ENCODE measurements at regions not wholly inside any gene's neighbourhood (a gene's known extent, or its start where the extent isn't known, plus 50 kb on each side); places are given as distances from the start of the nearest gene placed in this dataset.

GRCh38 chr5:67303356-67303755, 106.8 kb upstream of the CD180 start:
- no peak for DNase-seq (ENCODE audit: low read depth in 2 of 2)

GRCh38 chr5:67301285-67301903, 104.8 kb upstream of the CD180 start:
- DNase-seq (ENCODE audit: low read depth in 2 of 2), result no peak

DNA sequence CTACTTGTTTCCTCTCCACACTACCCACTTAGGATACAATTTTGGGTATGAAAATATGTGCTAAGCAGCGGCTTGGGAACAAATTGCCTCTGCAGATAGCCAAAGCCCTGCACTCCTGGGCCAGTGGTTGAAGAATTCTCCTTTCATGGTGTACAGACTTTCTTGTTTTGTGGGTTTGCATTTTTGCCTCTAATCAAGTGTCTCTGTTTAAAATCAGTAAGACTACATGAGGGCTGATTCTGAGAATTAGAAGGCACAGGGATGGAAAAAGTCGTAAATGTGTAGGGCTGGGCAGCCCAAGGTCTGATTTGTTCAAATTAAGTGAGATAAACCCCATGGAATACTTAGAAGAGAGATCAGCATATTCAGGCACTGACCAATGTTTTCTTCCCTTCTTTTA, 103.7 kb upstream of the CD180 start:
- DNase-seq (ENCODE audit: low read depth in 2 of 2), result no peak

DNA sequence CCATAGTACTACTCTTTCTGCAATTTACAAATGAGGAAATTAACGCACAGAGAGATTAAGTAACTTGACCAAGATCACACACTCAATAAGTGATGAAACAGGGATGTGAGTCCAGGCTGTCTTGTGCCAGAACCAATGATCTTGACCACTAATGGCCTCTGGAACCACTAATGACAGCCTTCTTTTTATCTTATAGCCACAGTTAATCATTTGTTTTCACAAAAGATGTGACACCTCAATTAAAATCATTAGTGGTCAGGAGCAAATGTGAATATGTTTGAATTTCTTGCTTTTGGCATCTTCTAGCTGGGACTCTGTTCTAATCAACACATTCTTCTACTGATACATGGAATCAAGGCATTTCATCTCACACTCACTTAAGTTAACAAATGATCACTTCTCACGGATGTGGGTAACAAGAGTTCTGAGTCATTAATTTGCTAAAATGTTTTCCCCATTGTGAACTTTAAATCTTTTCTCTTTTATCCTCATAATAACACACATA, 102.7 kb upstream of the CD180 start:
- DNase-seq (ENCODE audit: low read depth in 2 of 2), result no peak

DNA sequence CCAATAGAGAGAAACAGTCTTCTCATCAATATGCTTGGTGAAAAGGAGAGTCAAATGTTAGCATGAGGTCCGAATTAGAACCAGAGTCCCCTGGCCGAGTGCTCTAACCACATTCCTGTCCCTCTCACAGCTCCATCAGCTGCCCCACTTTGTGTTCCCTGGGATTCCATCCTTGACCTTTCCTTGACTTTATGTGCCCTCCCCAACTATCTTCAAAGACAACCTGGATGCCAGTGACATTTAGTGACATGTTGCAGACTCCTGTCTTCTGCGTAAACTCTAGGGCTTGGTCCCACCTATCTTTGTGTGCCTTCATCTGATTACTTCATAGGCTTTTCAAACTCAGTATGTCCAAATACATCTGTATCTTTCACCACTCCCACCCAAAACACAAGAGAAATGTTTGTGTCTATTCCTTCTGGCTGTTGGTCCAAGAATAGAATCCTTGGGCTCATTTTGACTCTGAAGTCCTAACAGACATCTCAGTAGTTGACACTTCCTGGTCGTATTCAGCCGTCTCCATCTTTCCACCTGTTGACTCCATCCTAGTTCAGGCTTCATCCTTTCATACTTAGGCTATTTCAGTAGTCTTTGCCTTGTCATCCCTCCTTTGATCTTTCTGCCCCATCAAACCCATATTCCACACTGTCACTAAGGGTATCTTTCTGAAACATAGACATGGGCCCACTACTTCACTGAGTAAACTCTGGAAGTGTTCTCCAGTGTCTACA, 101.4 kb upstream of the CD180 start:
- DNase-seq (ENCODE audit: low read depth in 2 of 2), result no peak

DNA sequence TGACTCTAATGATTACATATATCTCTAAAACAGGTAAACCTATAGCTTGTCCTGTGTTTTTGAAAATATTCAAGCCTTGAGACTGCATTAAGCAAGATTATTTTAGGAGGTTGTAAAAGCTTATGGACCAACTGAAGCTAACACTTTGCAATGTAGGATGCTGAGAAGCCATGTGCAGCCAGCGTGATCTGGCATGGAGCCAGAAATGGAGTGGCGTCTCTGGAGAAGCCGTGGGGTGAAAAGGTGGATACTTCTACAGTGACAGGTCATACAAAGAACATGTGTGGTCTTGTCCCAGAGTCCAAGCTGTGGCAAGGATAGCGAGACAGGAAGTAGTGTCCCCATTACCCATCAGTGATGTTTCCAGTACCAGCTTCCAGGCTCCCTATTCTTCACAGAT, 100.8 kb upstream of the CD180 start:
- no peak for DNase-seq (ENCODE audit: low read depth in 2 of 2)

- DNase-seq (ENCODE audit: low read depth in 2 of 2), result no peak
These were observed 97.8 kb upstream of the CD180 start for GRCh38 chr5:67294266-67294938.

- no peak for DNase-seq (ENCODE audit: low read depth in 2 of 2)
These were observed 96.6 kb upstream of the CD180 start for GRCh38 chr5:67293226-67293625.

DNA sequence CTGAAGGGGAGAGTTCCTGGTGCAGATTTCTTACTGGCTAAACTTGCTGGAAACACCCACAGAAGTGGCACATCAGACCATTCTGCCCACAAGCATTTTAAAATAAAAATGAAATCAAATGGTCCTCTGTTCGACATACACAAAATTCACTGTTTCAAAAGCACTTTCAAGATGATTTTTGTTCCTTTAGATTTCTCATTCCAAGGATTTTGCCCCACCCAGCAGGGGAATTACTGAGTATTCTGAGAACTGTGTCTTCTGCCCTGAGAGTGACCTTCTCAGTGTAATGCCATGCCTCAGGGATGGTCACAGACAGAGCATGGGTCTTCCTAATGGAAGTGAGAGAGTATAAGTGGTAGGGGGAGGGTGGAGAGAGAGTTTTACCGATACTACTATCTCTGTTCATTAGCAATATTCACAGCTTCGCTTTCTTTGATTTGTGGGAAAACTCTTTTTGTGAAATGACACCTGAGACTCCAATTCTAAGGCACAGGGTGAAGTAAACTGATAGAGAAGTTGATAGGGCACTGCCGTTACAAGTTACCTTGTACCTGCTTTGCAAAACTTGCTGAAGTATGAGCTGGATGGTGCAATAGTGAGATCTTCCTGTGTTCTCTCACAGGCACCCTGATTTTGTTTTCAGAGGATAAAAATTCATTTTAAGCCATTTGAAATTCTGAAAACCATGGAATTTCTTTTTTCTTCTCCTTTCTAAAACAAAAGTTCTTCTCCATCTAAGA, 95.8 kb upstream of the CD180 start:
- DNase-seq (ENCODE audit: low read depth in 2 of 2), result no peak

GRCh38 chr5:67291671-67292070, 95.1 kb upstream of the CD180 start:
- DNase-seq (ENCODE audit: low read depth in 2 of 2), result no peak

- no peak for DNase-seq (ENCODE audit: low read depth in 2 of 2)
These were observed 94.5 kb upstream of the CD180 start for GRCh38 chr5:67291066-67291465.

DNA sequence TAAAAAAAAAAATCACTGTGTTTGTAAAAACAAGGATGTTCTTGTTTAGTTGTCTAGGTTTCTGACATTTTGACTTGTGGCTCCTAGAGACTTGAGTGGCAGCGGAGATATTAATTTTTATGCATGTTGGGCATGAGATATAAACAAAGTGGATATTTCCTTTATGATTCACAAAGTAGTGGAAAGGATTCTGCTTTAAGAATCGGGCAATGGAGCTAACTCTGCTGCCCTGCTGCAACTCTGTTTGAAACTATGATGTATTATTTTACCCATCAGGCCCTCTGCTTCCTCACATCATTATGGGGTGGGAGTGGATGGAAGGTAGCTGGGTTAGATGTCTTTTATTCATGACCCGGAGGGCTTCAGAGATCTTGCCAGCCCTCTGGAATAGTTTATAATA, 94.1 kb upstream of the CD180 start:
- DNase-seq (ENCODE audit: low read depth in 2 of 2), result no peak

GRCh38 chr5:67289763-67290521, 93.3 kb upstream of the CD180 start:
- no peak for DNase-seq (ENCODE audit: low read depth in 2 of 2)

DNA sequence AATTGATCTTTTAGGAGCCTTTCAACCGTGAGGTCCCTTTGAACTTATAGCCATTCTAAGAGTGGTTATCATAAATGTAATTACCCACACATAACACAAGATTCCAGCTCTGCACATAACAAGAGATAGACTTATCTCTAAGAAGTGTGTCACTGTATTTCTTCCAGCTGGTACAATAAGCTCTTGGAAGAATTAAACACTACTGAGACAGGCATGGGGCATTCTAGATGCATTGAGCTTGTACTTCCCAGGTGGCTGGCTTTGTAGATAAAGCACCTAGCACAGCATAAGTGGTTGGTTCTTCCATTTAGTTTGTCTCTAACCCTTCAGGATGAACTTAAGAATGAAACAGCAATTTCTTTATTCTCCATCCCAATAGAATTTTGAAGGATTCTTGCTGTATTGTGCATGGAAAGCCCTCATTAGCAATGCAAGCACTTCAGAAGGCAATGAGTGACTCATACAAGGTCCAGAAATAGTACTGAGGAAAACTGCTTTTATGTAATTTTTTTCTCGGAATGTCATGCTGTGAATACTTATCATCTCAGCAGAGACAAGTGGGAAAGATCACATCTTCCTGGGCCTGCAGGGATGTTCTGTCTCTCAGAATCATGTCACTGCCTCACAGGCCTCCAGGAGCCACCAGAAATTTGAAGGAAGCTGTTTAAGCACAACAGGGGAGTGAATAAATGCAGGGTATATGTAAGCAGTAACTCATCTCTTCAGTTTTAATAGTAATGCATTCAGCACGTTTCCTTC, 91.1 kb upstream of the CD180 start:
- DNase-seq (ENCODE audit: low read depth in 2 of 2), result no peak

- no peak for DNase-seq (ENCODE audit: low read depth in 2 of 2)
These were observed 89.4 kb upstream of the CD180 start for GRCh38 chr5:67286006-67286405.

DNA sequence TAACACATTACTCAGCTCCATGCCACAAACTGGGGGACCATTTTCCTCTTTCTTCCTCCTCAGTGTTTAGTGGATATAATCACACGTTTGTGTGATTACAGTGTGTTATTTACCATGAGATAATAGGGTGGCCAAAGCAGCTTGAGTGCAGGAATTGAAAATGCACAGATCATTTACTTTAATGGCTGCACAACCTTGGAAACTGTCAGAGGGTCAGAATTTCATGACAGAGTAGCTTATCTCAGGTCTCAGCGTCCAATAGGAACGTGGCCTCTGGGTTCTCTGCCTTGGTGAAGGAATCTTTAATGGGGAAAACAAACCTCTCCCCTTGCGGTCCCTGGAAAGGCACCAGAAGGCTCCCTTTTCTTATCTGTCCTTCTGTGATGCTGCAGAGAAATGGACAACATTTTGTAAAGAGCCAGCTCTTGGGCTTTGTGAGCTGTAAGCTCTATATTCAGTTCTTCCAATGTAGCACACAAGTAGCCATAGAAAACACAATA, 87.4 kb upstream of the CD180 start:
- DNase-seq (ENCODE audit: low read depth in 2 of 2), result no peak

GRCh38 chr5:67283275-67283987, 86.8 kb upstream of the CD180 start:
- no peak for DNase-seq (ENCODE audit: low read depth in 2 of 2)

- DNase-seq (ENCODE audit: low read depth in 2 of 2), result no peak
These were observed 85.3 kb upstream of the CD180 start for GRCh38 chr5:67281874-67282273.

- DNase-seq (ENCODE audit: low read depth in 2 of 2), result no peak
These were observed 77.2 kb upstream of the CD180 start for GRCh38 chr5:67273689-67274356.

Measured in stimulated activated CD8-positive, alpha-beta memory T cell treated with anti-CD3 and anti-CD28 coated beads, Interleukin-15, amount 100 ng/mL, for 48 hours (primary cell).